ENCODE measurements at regions not wholly inside any gene's neighbourhood (a gene's known extent, or its start where the extent isn't known, plus 50 kb on each side); places are given as distances from the start of the nearest gene placed in this dataset.

GRCh38 chr10:52469970-52470705 is 156.1 kb downstream of the DKK1 start:
- DNase-seq (no peak), ATAC-seq (ENCODE audit: low read depth in 2 of 2) (no peak)
- Mint-ChIP-seq H3K4me3 (no peak overlapping the region), H3K36me3 (no peaks in the 10 kb centered on the region), H3K9me3 (peaks cover 1 to 20% (median 7%) of the 10 kb centered on the region in 7 donors), H3K27ac (no peak overlapping the region), H3K4me1 (no peaks in the 10 kb centered on the region), H3K27me3 (no peaks in the 10 kb centered on the region)
- H3K27me3 ChIP-seq (ENCODE audit: control insufficient read depth, insufficient read depth, low read length) = no peaks in the 10 kb centered on the region
- no peaks in the 10 kb centered on the region for H3K4me1 ChIP-seq (ENCODE audit: control insufficient read depth, insufficient read depth, low read length, poor library complexity, severe bottlenecking)
- no peaks in the 10 kb centered on the region for H3K36me3 ChIP-seq (ENCODE audit: control insufficient read depth, insufficient read depth, low read length)
- H3K27ac ChIP-seq (ENCODE audit: insufficient read depth, low read length, poor library complexity, severe bottlenecking) = no peak overlapping the region
- peaks cover 0 to 4% of the 10 kb centered on the region in 2 experiments for H3K9me3 ChIP-seq (ENCODE audit: control insufficient read depth in 2 of 2, low read length in 2 of 2)
- H3K4me3 ChIP-seq (ENCODE audit: low read depth, low read length) = no peak overlapping the region

GRCh38 chr10:52472406-52473146 is 158.5 kb downstream of the DKK1 start:
- Mint-ChIP-seq H3K9me3 (peaks cover 1 to 23% (median 6%) of the 10 kb centered on the region in 7 donors), H3K4me3 (no peak overlapping the region), H3K4me1 (no peaks in the 10 kb centered on the region), H3K27me3 (no peaks in the 10 kb centered on the region), H3K27ac (no peak overlapping the region), H3K36me3 (no peaks in the 10 kb centered on the region)
- no peak for DNase-seq
- H3K27me3 ChIP-seq (ENCODE audit: control insufficient read depth, insufficient read depth, low read length) = no peaks in the 10 kb centered on the region
- no peaks in the 10 kb centered on the region for H3K36me3 ChIP-seq (ENCODE audit: control insufficient read depth, insufficient read depth, low read length)
- no peaks in the 10 kb centered on the region for H3K9me3 ChIP-seq (ENCODE audit: control insufficient read depth in 2 of 2, low read length in 2 of 2)
- H3K4me1 ChIP-seq (ENCODE audit: control insufficient read depth, insufficient read depth, low read length, poor library complexity, severe bottlenecking) = no peaks in the 10 kb centered on the region
- H3K4me3 ChIP-seq (ENCODE audit: low read depth, low read length) = no peak overlapping the region
- no peak overlapping the region for H3K27ac ChIP-seq (ENCODE audit: insufficient read depth, low read length, poor library complexity, severe bottlenecking)
- no peak for ATAC-seq (ENCODE audit: low read depth in 2 of 2)

- Mint-ChIP-seq H3K27ac (no peak overlapping the region), H3K27me3 (no peaks in the 10 kb centered on the region), H3K4me1 (no peaks in the 10 kb centered on the region), H3K36me3 (no peaks in the 10 kb centered on the region), H3K9me3 (peaks cover 0 to 12% (median 5%) of the 10 kb centered on the region in 7 donors), H3K4me3 (no peak overlapping the region)
- Histone ChIP-seq H3K4me1 (ENCODE audit: control insufficient read depth, insufficient read depth, low read length, poor library complexity, severe bottlenecking) (no peaks in the 10 kb centered on the region), H3K36me3 (ENCODE audit: control insufficient read depth, insufficient read depth, low read length) (no peaks in the 10 kb centered on the region), H3K9me3 (ENCODE audit: control insufficient read depth in 2 of 2, low read length in 2 of 2) (no peaks in the 10 kb centered on the region), H3K27ac (ENCODE audit: insufficient read depth, low read length, poor library complexity, severe bottlenecking) (no peak overlapping the region), H3K27me3 (ENCODE audit: control insufficient read depth, insufficient read depth, low read length) (no peaks in the 10 kb centered on the region), H3K4me3 (ENCODE audit: low read depth, low read length) (no peak overlapping the region)
- no peak for DNase-seq
- ATAC-seq (ENCODE audit: low read depth in 2 of 2) = no peak
Measured at GRCh38 chr10:52474265-52474664, 160.2 kb downstream of the DKK1 start.

GRCh38 chr10:52477305-52477704 is 163.2 kb downstream of the DKK1 start:
- Histone ChIP-seq H3K4me1 (ENCODE audit: control insufficient read depth, insufficient read depth, low read length, poor library complexity, severe bottlenecking) (no peaks in the 10 kb centered on the region), H3K27ac (ENCODE audit: insufficient read depth, low read length, poor library complexity, severe bottlenecking) (no peak overlapping the region), H3K4me3 (ENCODE audit: low read depth, low read length) (no peak overlapping the region), H3K27me3 (ENCODE audit: control insufficient read depth, insufficient read depth, low read length) (no peaks in the 10 kb centered on the region), H3K36me3 (ENCODE audit: control insufficient read depth, insufficient read depth, low read length) (no peaks in the 10 kb centered on the region), H3K9me3 (ENCODE audit: control insufficient read depth in 2 of 2, low read length in 2 of 2) (no peaks in the 10 kb centered on the region)
- Mint-ChIP-seq H3K36me3 (no peaks in the 10 kb centered on the region), H3K4me3 (no peak overlapping the region), H3K27me3 (no peaks in the 10 kb centered on the region), H3K27ac (no peak overlapping the region), H3K4me1 (no peaks in the 10 kb centered on the region), H3K9me3 (peaks cover 0 to 9% (median 5%) of the 10 kb centered on the region in 7 donors)
- ATAC-seq (ENCODE audit: low read depth in 2 of 2) = no peak
- DNase-seq = no peak

GRCh38 chr10:52479567-52479966 is 165.5 kb downstream of the DKK1 start:
- Histone ChIP-seq H3K36me3 (ENCODE audit: control insufficient read depth, insufficient read depth, low read length) (no peaks in the 10 kb centered on the region), H3K9me3 (ENCODE audit: control insufficient read depth in 2 of 2, low read length in 2 of 2) (no peaks in the 10 kb centered on the region), H3K27ac (ENCODE audit: insufficient read depth, low read length, poor library complexity, severe bottlenecking) (no peak overlapping the region), H3K4me3 (ENCODE audit: low read depth, low read length) (no peak overlapping the region), H3K4me1 (ENCODE audit: control insufficient read depth, insufficient read depth, low read length, poor library complexity, severe bottlenecking) (no peaks in the 10 kb centered on the region), H3K27me3 (ENCODE audit: control insufficient read depth, insufficient read depth, low read length) (no peaks in the 10 kb centered on the region)
- Mint-ChIP-seq H3K9me3 (peaks cover 0 to 7% (median 4%) of the 10 kb centered on the region in 7 donors), H3K4me3 (no peak overlapping the region), H3K4me1 (no peaks in the 10 kb centered on the region), H3K27me3 (no peaks in the 10 kb centered on the region), H3K27ac (no peak overlapping the region), H3K36me3 (no peaks in the 10 kb centered on the region)
- DNase-seq (no peak), ATAC-seq (ENCODE audit: low read depth in 2 of 2) (no peak)

- H3K4me3 ChIP-seq (ENCODE audit: low read depth, low read length) = no peak overlapping the region
Measured at GRCh38 chr10:52481986-52482555, 168.0 kb downstream of the DKK1 start.

GRCh38 chr10:52483587-52483986 is 169.5 kb downstream of the DKK1 start:
- Mint-ChIP-seq H3K36me3 (no peaks in the 10 kb centered on the region), H3K27me3 (no peaks in the 10 kb centered on the region), H3K4me3 (no peak overlapping the region), H3K9me3 (peaks cover 0 to 12% (median 3%) of the 10 kb centered on the region in 7 donors), H3K4me1 (no peaks in the 10 kb centered on the region), H3K27ac (no peak overlapping the region)
- no peak for DNase-seq
- no peaks in the 10 kb centered on the region for H3K27me3 ChIP-seq (ENCODE audit: control insufficient read depth, insufficient read depth, low read length)
- H3K4me3 ChIP-seq (ENCODE audit: low read depth, low read length) = no peak overlapping the region
- no peak for ATAC-seq (ENCODE audit: low read depth in 2 of 2)
- H3K36me3 ChIP-seq (ENCODE audit: control insufficient read depth, insufficient read depth, low read length) = no peaks in the 10 kb centered on the region
- H3K27ac ChIP-seq (ENCODE audit: insufficient read depth, low read length, poor library complexity, severe bottlenecking) = no peak overlapping the region
- no peaks in the 10 kb centered on the region for H3K4me1 ChIP-seq (ENCODE audit: control insufficient read depth, insufficient read depth, low read length, poor library complexity, severe bottlenecking)
- no peaks in the 10 kb centered on the region for H3K9me3 ChIP-seq (ENCODE audit: control insufficient read depth in 2 of 2, low read length in 2 of 2)

More at GRCh38 chr10:52481986-52482555, 168.0 kb downstream of the DKK1 start:
- Histone ChIP-seq H3K27ac (ENCODE audit: insufficient read depth, low read length, poor library complexity, severe bottlenecking) (no peak overlapping the region), H3K9me3 (ENCODE audit: control insufficient read depth in 2 of 2, low read length in 2 of 2) (no peaks in the 10 kb centered on the region), H3K36me3 (ENCODE audit: control insufficient read depth, insufficient read depth, low read length) (no peaks in the 10 kb centered on the region), H3K27me3 (ENCODE audit: control insufficient read depth, insufficient read depth, low read length) (no peaks in the 10 kb centered on the region), H3K4me1 (ENCODE audit: control insufficient read depth, insufficient read depth, low read length, poor library complexity, severe bottlenecking) (no peaks in the 10 kb centered on the region)
- no peaks in the 10 kb centered on the region for H3K36me3 Mint-ChIP-seq
- no peak for ATAC-seq (ENCODE audit: low read depth in 2 of 2)
- DNase-seq = no peak
- no peaks in the 10 kb centered on the region for H3K4me1 Mint-ChIP-seq
- H3K27ac Mint-ChIP-seq = no peak overlapping the region
- H3K4me3 Mint-ChIP-seq = no peak overlapping the region
- H3K27me3 Mint-ChIP-seq = no peaks in the 10 kb centered on the region
- H3K9me3 Mint-ChIP-seq = peaks cover 0 to 12% (median 3%) of the 10 kb centered on the region in 7 donors

Data from CD4-positive, CD25-positive, alpha-beta regulatory T cell (primary cell).